OCI-LY3 (cell line): ENCODE measurements at regions not wholly inside any gene's neighbourhood (a gene's known extent, or its start where the extent isn't known, plus 50 kb on each side); places are given as distances from the start of the nearest gene placed in this dataset.

Experiments used
- CTCF ChIP-seq: fragments of 200-600, 300-600 bp; sonication (generic); IDR thresholded peaks from 2 replicates; pipeline ENCODE4 v1.5.1; 2014; ENCODE audit warnings: antibody characterized with exemption, low read length, low read depth
- EZH2phosphoT487 ChIP-seq: fragments of 200-600 bp; shearing (Covaris generic); IDR thresholded peaks from 2 replicates; pipeline ENCODE4 v1.6.1; 2018; ENCODE audit warnings: antibody characterized with exemption, mixed run types, low read depth

- no peak for TF ChIP-seq EZH2phosphoT487
- TF ChIP-seq CTCF: no peak
These were observed 172.8 kb downstream of the TRIM27 start for GRCh38 chr6:28750926-28751458.
